Liver (tissue), 8 donors: ENCODE measurements at regions not wholly inside any gene's neighbourhood (a gene's known extent, or its start where the extent isn't known, plus 50 kb on each side); places are given as distances from the start of the nearest gene placed in this dataset.

Experiments used
- DNase-seq: peaks from one replicate; pipeline ENCODE4 v3.0.0-alpha.2; 2017; ENCODE audit warnings: low spot score
- H3K27ac ChIP-seq, 2 donors: one replicate each; pipeline ENCODE4 v1.7.0; 2013; ENCODE audit warnings: inconsistent platforms in 2 of 2, low read length in 2 of 2, control low read depth in 1 of 2, low read depth in 1 of 2, mild to moderate bottlenecking in 1 of 2
- H3K27me3 ChIP-seq, 4 donors: one replicate each; pipeline versions ENCODE4 v1.6.1 to v1.7.0; 2013; ENCODE audit warnings: low read length in 3 of 4, inconsistent platforms in 1 of 4, mild to moderate bottlenecking in 1 of 4, moderate library complexity in 1 of 4; ENCODE audit not compliant: control insufficient read depth in 4 of 4, insufficient read depth in 4 of 4
- H3K36me3 ChIP-seq, 4 donors: one replicate each; pipeline versions ENCODE4 v1.6.1 to v1.7.0; 2013; ENCODE audit warnings: low read length in 3 of 4, mild to moderate bottlenecking in 3 of 4, low read depth in 1 of 4, moderate library complexity in 1 of 4; ENCODE audit not compliant: control insufficient read depth in 4 of 4, insufficient read depth in 3 of 4
- H3K4me1 ChIP-seq, 4 donors: one replicate each; pipeline versions ENCODE4 v1.6.1 to v1.7.0; 2013; ENCODE audit warnings: low read length in 3 of 4, mild to moderate bottlenecking in 3 of 4, moderate library complexity in 1 of 4; ENCODE audit not compliant: control insufficient read depth in 4 of 4, insufficient read depth in 4 of 4
- H3K4me3 ChIP-seq, 3 donors: one replicate each; pipeline versions ENCODE4 v1.6.1 to v1.7.0; 2013; ENCODE audit warnings: low read length in 3 of 3, control low read depth in 1 of 3, low read depth in 1 of 3, mild to moderate bottlenecking in 1 of 3
- H3K9ac ChIP-seq, 2 donors: one replicate each; pipeline ENCODE4 v1.7.0; 2013; ENCODE audit warnings: low read length in 2 of 2, mild to moderate bottlenecking in 2 of 2, moderate library complexity in 2 of 2, control low read depth in 1 of 2, low read depth in 1 of 2
- H3K9me3 ChIP-seq, 4 donors: one replicate each; pipeline versions ENCODE4 v1.6.1 to v1.7.0; 2013; ENCODE audit warnings: low read length in 3 of 4; ENCODE audit not compliant: control insufficient read depth in 4 of 4
- CTCF ChIP-seq: fragments of 150-350 bp; IDR thresholded peaks from 2 replicates; pipeline ENCODE4 v1.5.1; 2017; ENCODE audit warnings: improper control_type of control experiment, low read depth, low read length; ENCODE audit not compliant: missing input control
- EGR1 ChIP-seq, 2 donors: IDR thresholded peaks; 2 replicates each; pipeline ENCODE4 v1.6.1; 2016 to 2018; ENCODE audit warnings: antibody characterized with exemption in 2 of 2, low read depth in 2 of 2
- FOXA1 ChIP-seq: IDR thresholded peaks from 2 replicates; pipeline ENCODE4 v1.6.1; 2016; ENCODE audit warnings: antibody characterized with exemption
- FOXA2 ChIP-seq: IDR thresholded peaks from 2 replicates; pipeline ENCODE4 v1.6.1; 2016; ENCODE audit warnings: antibody characterized with exemption
- GABPA ChIP-seq, 2 donors: IDR thresholded peaks in 1 of 2; conservative IDR thresholded peaks in 1 of 2; 2 replicates each; pipeline ENCODE4 v1.6.1; 2016; ENCODE audit warnings: antibody characterized with exemption in 2 of 2, mild to moderate bottlenecking in 1 of 2, moderate library complexity in 1 of 2
- HNF4A ChIP-seq, 2 donors: conservative IDR thresholded peaks; 2 replicates each; pipeline ENCODE4 v1.6.1; 2016; ENCODE audit warnings: antibody characterized with exemption in 2 of 2, mild to moderate bottlenecking in 2 of 2
- HNF4G ChIP-seq: IDR thresholded peaks from 2 replicates; pipeline ENCODE4 v1.6.1; 2016; ENCODE audit warnings: antibody characterized with exemption
- JUND ChIP-seq, 2 donors: IDR thresholded peaks; 2 replicates each; pipeline ENCODE4 v1.6.1; 2016; ENCODE audit warnings: antibody characterized with exemption in 2 of 2
- MAX ChIP-seq: IDR thresholded peaks from 2 replicates; pipeline ENCODE4 v1.6.1; 2016; ENCODE audit warnings: antibody characterized with exemption
- NR2F2 ChIP-seq: IDR thresholded peaks from 2 replicates; pipeline ENCODE4 v1.6.1; 2016; ENCODE audit warnings: antibody characterized with exemption
- RAD21 ChIP-seq, 2 donors: IDR thresholded peaks; 2 replicates each; pipeline ENCODE4 v1.6.1; 2016; ENCODE audit warnings: antibody characterized with exemption in 2 of 2, mild to moderate bottlenecking in 2 of 2
- REST ChIP-seq: IDR thresholded peaks from 2 replicates; pipeline ENCODE4 v1.6.1; 2016; ENCODE audit warnings: antibody characterized with exemption, mild to moderate bottlenecking
- RXRA ChIP-seq, 2 donors: IDR thresholded peaks; 2 replicates each; pipeline ENCODE4 v1.6.1; 2017 to 2018; ENCODE audit warnings: antibody characterized with exemption in 2 of 2, mild to moderate bottlenecking in 1 of 2
- SP1 ChIP-seq: IDR thresholded peaks from 2 replicates; pipeline ENCODE4 v1.6.1; 2018; ENCODE audit warnings: antibody characterized with exemption, mild to moderate bottlenecking
- TAF1 ChIP-seq: conservative IDR thresholded peaks from 2 replicates; pipeline ENCODE4 v1.6.1; 2016; ENCODE audit warnings: antibody characterized with exemption, mild to moderate bottlenecking
- YY1 ChIP-seq: IDR thresholded peaks from 2 replicates; pipeline ENCODE4 v1.6.1; 2016; ENCODE audit warnings: antibody characterized with exemption, mild to moderate bottlenecking
- ZBTB33 ChIP-seq: IDR thresholded peaks from 2 replicates; pipeline ENCODE4 v1.6.1; 2016; ENCODE audit warnings: antibody characterized with exemption
- WGBS: extraction: QIAGEN DNeasy Blood & Tissue Kit; methylation state at CpG from one replicate; pipeline ENCODE4 v1.1.7; 2013; 5-methylcytosine and 5-hydroxymethylcytosine counted together
- donor health status: healthy.
- donor health status: healthy.
- donor health status: healthy.
- donor health status: healthy.
- donor health status: healthy.

- 71% methylated on average over 5 of the region's 5 CpGs for WGBS
Measured at GRCh38 chr4:177667687-177668086, 225.4 kb upstream of the AGA start.

GRCh38 chr4:177671387-177671786, 229.2 kb upstream of the AGA start:
- Histone ChIP-seq H3K4me3 (no peak overlapping the region), H3K27ac (no peak overlapping the region), H3K9me3 (no peaks in the 10 kb centered on the region), H3K36me3 (no peaks in the 10 kb centered on the region), H3K4me1 (no peaks in the 10 kb centered on the region), H3K9ac (no peak overlapping the region), H3K27me3 (no peaks in the 10 kb centered on the region)
- DNase-seq = no peak
- WGBS = 98% methylated on average over 3 of the region's 3 CpGs
- TF ChIP-seq NR2F2 (no peak), JUND (IDR thresholded peaks at IDR 0.05) (no peak), RXRA (IDR thresholded peaks at IDR 0.05) (no peak)

More at GRCh38 chr4:177667687-177668086, 225.4 kb upstream of the AGA start:
- Histone ChIP-seq H3K4me1 (no peaks in the 10 kb centered on the region), H3K27ac (no peak overlapping the region), H3K9me3 (no peaks in the 10 kb centered on the region), H3K36me3 (no peaks in the 10 kb centered on the region), H3K27me3 (no peaks in the 10 kb centered on the region), H3K4me3 (no peak overlapping the region), H3K9ac (no peak overlapping the region)
- DNase-seq = no peak
- TF ChIP-seq RAD21 (IDR thresholded peaks at IDR 0.05) = peak; percentile 46 to 67
- TF ChIP-seq CTCF = peak; percentile 12
- no peak for TF ChIP-seq RXRA (IDR thresholded peaks at IDR 0.05)

- Histone ChIP-seq H3K27ac (no peak overlapping the region), H3K27me3 (no peaks in the 10 kb centered on the region), H3K4me1 (no peaks in the 10 kb centered on the region), H3K36me3 (no peaks in the 10 kb centered on the region), H3K9me3 (no peaks in the 10 kb centered on the region), H3K9ac (no peak overlapping the region), H3K4me3 (no peak overlapping the region)
- DNase-seq = no peak
- no peak for TF ChIP-seq RXRA (IDR thresholded peaks at IDR 0.05)
- no peak for TF ChIP-seq EGR1 (IDR thresholded peaks at IDR 0.05; ENCODE audit: low read depth in 2 of 2)
- no peak for TF ChIP-seq FOXA1
- TF ChIP-seq GABPA (IDR thresholded peaks at IDR 0.05 in 1 of 2, conservative IDR thresholded peaks at IDR 0.05 in 1 of 2) = no peak
- no peak for TF ChIP-seq JUND (IDR thresholded peaks at IDR 0.05)
- TF ChIP-seq YY1 = no peak
- TF ChIP-seq FOXA2 = no peak
- TF ChIP-seq SP1 = no peak
- TF ChIP-seq TAF1 = no peak
- no peak for TF ChIP-seq RAD21 (IDR thresholded peaks at IDR 0.05)
- no peak for TF ChIP-seq HNF4G
- no peak for TF ChIP-seq REST
- no peak for TF ChIP-seq HNF4A (conservative IDR thresholded peaks at IDR 0.05)
- TF ChIP-seq MAX = no peak
- no peak for TF ChIP-seq ZBTB33
- no peak for TF ChIP-seq CTCF
- no peak for TF ChIP-seq NR2F2
- WGBS = 89% methylated on average over 2 of the region's 2 CpGs
Measured at GRCh38 chr4:177671845-177672244, 229.6 kb upstream of the AGA start.
